SHP77 (cell line): ENCODE measurements at regions not wholly inside any gene's neighbourhood (a gene's known extent, or its start where the extent isn't known, plus 50 kb on each side); places are given as distances from the start of the nearest gene placed in this dataset.
"Not testable (repeated sequence)": the region's sequence is repeated elsewhere in the genome, so short reads cannot be mapped to it uniquely, and the experiment has no call there.

Experiments used
- DNase-seq, 2 experiments: peaks; one replicate each; lab custom pipeline; 2025; lab: John Stamatoyannopoulos, UW

DNA sequence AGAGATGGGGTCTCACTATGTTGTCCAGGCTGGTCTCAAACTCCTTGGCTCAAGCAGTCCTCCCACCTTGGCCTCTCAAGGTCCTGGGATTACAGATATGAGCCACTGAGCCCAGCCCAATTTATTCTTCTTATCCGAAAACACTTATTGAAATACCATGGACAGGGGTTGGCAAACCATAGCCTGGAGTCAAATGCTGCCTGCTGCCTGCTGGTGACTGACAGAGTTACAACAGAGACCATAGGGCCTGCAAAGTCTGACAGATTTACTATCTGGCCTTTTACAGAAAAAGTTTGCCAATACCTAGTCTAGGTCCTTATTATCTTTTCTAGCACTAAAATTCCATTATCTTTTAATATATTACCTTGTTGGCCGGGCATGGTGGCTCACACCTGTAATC, 87.1 kb upstream of the ZNF281 start:
- DNase-seq = no peak

DNA sequence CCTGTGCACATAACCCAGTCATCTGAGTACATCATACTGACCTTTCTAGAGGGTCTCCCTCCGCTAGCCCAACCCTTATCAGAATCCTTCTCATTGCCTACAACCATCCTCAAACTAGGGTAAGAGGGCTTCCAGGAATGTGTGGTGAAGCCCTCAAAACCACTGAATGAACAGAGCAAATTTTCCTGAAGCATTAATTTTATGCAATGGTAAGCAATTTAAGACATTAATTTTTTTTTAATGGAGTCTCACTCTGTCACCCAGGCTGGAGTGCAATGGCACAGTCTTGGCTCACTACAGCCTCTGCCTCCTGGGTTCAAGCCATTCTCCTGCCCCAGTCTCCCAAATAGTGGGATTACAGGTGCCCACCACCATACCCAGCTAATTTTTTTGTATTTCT, 86.1 kb upstream of the ZNF281 start:
- no peak for DNase-seq

DNA sequence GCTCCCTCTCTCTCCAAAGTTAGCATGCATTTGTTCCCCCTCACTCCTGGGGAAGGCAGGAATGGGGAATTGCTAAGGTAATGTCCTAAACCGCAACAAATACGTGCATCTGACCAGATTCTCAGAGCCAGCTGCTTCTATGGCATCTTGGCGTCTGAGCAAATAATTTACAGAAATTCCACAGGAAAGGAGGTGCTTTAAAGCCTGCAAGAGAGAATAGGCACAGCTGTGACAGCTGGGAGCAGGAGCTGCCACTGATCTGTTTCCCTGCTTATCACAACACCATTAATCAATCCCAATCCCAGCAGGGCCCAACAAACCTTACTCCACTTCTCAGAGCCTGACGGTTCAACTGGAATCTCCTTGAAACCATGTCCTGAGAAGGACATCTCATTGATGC, 83.5 kb upstream of the ZNF281 start:
- no peak for DNase-seq

DNA sequence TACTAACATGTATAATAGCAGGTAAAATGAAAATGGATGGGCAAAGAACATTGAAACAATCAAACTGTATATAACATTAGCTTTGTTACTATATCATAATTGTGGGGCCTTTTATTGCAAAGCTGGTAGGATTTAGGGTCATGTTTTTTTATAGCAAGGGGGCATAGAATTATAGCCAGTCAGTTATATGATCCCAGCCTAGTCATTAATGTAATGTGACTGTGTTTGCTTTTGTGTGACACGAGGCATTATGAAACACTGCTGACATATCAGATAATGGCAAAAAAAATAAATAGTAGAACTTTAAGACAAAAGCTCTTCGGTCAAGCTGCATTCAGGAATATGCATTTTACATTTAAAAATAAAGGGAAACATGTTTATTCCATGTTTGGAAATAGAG, 81.3 kb upstream of the ZNF281 start:
- no peak for DNase-seq

DNA sequence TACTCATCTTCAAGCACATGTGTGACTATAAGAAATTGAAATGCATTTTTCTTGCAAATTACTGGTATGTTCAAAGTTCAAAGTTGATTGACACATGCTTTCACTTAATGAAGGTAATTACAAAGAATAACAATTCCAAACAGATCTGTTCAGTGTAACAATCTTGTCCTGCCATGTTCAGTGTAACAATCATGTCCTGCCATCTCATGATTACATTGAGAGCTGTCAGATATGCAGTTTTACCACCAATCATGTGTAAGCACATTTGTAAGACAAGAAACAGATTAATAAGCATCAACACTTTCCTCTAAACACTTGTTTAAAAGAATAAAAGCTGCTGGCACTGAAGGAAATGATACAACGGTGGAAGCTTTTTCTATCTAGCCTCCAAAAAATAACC, 80.3 kb upstream of the ZNF281 start:
- no peak for DNase-seq

DNA sequence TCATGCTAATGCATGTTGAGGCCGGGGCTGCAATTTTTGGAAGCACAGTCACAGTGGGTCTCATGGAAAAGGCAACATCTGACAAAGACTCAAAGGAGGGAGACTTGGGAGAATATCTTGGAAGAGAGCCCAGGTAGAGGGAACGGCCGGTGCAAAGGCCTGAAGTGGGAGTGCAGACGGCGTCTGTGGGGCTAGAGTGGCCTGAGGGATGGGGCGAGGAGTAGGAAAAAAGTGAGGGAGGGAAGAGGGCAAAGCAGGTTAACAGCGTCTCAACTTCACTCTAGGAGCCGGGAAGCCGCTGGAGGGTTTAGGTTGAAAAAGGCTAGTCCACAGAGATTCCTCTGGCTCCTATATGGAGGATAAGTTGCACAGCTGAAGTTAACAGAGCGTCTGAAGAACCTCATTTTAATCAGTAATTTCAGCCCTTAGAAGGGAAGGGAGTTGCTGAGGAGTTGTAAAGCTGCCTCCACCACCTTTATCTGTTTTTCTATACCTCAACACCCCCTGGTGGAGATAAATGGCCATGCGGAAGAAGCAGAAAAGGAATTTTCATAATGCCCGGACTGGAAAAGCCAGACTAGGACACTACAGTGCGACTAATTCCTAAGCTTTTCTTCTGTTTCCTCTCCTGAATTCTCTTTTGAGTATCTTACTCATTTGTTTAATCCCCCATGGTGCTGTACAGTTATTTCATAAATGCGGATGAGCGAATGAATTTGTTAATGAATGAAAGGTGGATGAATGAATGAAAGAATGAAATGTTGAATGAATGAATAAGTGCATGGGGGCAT, 78.7 kb upstream of the ZNF281 start:
- DNase-seq = peak; percentile 34 to 61

DNA sequence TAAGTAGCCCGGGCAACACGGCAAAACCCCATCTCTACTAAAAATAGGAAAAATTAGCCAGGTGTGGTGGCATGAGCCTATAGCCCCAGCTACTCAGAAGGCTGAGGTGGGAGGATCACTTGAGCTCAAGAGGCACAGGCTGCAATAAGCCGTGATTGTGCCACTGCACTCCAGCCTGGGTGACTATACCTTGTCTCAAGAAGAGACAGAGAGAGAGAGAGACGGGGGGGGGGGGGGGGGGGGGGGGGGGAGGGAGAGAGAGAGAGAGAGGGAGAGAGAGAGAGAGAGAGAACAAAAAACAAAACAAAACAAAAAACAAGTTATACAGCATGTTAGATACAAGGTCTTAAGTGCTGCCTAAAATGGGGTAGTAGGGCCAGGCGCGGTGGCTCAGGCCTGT, 77.8 kb upstream of the ZNF281 start:
- no peak for DNase-seq

DNA sequence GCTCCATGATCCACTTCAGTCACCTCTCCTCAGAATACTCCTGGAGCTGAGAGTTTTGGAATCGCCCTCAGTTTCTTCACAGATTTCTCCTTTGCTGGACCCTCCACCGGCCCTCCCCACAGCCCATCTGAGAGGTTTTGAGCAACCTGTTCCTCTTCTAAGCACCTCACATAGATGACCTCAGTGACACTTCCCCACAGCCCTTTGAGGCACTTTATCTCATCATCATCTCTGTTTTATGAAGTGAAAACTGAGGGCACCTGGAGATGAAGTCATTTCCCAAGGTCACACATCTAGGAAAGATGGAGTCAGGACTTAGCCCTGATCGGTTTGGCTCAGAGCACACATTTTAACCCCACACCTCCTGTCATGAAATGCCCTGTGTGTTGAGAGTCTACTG, 76.8 kb upstream of the ZNF281 start:
- DNase-seq = no peak

DNA sequence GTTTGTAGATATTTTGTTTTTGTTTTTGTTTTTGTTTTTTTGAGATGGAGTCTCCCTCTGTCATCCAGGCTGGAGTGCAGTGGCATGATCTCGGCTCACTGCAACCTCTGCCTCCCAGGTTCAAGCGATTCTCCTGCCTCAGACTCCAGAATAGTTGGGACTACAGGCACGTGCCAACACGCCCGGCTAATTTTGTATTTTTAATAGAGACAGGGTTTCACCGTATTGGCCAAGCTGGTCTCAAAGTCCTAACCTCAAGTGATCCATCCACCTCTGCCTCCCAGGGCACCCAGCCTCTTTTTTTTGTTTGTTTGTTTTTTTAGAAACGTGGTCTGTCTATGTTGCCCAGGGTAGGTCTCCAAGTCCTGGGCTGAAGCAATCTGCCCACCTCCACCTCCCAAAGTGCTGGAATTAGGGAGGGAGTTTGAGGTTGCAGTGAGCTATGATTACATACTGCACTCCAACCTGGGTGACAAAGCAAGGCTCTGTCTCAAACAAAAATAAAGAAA, 74.7 kb upstream of the ZNF281 start:
- not testable (repeated sequence) for DNase-seq

DNA sequence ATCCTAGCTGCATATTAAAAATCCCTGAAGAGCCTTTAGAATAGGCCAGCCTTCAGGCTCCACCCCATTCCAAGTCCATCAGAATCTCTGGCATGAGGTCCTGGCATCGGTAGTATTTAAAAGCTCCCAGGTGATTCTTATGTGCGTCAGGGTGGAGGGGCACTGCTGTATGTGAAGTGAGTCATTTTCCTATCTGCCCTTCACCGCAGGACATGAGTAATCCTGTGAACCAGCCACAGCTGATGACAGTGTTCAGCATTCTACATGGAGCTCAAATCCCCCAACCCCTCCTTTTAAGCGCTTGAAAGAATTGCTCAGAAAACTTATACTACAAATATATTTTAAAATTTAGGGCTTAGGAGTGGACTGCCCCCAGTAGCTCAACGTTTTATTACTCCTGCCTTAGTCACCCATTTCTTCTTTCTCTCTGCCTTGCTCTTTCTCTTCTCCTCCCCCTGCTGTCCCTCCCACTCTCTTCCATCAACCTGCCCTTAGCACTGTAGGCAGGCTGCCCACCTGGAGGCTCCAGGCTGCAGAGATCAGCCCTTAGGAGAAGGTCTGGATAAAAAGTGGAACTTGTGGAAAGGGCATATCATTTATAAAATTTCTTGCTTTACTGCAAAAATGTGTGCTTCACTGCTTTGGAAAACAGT, 73.8 kb upstream of the ZNF281 start:
- peak in 1 of 2 experiments; percentile 5 for DNase-seq

DNA sequence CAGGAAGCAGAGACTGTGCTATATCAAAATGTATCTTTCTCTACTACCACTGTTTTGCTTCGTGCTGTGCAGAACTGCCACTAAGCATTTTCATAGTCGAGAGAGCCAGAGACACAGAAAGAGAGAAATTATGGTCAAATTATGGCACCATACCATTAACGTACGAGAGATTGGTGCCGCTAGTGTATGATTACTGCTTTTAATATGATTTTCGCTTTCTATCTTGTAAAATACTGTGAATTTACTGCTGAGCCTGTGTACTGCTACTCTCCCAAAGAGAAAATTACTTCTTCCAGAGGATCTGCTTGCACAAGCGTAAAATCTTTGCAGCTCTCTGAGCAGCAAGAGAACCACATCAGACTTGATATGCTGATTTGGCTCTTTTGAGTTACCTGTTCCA, 71.1 kb upstream of the ZNF281 start:
- no peak for DNase-seq

DNA sequence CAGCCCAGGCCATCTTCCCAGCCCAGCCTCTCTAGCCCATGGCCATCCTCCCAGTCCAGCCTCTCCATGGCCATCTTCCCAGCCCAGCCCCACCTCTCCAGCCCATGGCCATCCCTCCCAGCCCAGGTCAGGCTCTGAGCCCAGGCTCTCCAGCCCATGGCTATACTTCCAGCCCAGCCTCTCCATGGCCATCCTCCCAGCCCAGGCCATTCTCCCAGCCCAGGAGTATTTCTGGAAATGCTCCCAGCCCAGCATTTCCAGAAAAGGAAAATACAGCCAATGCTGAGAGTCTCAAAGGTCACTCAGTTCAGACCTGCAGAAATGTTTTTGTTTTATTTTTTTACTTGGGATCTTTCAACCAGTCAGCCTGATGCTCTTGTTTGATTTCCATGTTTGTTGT, 70.0 kb upstream of the ZNF281 start:
- DNase-seq = no peak

DNA sequence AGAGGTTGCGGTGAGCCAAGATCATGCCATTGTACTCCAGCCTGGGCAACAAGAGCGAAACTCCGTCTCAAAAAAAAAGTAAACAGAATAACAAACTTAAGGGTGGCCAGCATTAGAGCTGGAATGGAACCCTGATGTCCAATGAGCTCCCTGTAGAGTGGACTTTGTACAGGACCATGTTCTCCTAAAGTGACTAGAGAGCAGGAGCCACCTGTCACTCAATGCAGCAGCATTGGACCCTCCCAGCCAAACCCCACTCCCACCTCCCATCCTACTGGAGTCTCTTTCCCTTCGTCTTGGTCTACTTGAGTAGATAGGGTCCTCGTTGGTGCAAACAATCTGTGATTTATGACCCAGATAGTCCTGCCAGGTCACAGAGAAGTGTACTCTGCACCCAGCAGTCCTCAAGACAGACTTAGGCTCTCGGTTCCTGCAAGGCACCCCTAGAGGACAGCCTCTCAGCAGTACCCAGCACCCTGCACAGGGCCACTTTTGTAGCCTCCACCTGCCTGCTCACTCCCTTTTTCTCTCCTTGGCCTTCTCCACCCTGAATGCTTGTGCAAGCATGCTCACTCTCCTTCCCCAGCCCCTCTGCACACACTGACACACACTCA, 69.2 kb upstream of the ZNF281 start:
- DNase-seq = no peak

DNA sequence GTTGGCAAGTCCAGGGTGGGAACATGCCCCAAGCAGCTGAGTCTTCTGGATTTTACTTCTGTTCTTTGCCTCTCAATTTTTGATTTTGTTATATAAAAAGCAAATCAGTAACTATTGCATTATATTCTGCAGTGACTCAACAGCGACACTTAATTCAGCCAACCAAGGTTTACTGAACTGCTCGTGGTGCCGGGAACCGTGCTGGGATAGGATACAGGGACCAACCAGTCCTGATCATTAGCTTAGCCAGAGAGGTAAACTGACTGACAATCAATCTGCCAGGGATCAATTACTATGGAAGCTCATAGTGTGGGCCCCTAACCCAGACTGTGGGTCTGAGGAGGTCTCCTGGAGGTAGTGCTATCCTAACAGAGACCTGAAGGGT, 68.4 kb upstream of the ZNF281 start:
- no peak for DNase-seq

DNA sequence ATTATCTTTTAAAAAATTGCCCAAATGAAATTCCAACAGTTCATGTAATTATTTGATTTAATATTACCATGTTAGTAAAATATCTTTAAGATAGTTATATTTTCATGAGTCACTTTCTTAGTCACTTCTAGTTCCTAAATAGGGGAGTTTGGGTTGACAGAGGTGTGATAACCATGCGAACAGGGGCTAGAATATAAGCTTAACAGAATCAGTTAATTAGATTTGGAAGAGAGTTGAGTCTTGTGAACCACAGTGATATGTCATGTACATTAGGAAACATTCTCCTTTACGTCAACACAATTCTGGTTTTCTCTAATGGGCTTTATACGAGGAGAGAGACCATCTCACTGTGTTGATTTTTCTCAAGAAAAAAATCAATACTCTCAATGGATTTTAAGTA, 64.8 kb upstream of the ZNF281 start:
- no peak for DNase-seq

DNA sequence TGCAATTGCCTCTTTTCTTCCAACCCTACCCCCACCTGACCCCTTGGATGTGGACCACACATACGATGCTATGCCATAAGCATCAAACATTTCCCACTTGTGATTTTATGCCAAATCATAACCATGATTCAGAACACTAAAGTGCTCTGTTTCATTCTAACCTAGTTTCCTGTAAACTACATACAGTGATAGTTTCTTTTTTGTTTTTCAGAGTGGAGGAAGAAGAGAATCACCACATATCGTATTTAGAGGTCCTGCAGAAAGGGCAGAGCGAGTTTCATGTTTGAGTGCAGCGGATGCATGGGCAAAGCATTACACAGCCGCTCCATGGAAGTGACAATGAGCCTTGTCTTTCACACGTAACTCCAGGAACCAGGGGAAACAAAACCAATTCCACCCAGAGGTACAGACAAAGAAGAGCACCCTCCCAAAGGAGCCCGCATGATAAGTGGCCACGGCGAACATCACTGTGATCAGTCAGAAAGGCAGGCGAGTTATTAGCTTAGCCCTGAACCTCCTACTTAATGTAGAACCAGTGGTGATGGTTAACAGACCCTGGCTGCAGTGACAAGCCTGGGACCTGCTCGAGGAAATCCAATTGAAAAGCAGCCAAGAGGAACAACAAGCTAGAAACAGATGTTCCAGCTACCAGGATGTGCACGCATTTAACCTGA, 64.0 kb upstream of the ZNF281 start:
- no peak for DNase-seq

DNA sequence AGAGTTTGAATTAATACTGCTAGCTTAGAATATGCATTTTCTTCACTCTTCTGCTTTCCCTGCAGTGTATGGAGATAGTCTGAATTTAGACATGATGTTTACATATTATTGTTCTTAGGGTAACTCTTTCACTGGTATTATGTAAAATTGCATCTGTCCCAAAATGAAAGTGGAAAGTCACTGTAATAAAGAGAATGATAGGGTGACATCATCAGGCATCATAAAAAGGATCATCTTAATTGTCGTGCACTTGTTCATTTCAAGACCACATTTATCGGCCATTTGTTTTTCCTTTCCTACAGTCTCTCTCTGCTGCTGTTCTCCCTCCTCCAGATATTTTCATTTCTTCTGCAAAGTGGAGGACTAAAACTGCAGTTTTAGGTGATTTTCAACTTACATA, 61.9 kb upstream of the ZNF281 start:
- no peak for DNase-seq

DNA sequence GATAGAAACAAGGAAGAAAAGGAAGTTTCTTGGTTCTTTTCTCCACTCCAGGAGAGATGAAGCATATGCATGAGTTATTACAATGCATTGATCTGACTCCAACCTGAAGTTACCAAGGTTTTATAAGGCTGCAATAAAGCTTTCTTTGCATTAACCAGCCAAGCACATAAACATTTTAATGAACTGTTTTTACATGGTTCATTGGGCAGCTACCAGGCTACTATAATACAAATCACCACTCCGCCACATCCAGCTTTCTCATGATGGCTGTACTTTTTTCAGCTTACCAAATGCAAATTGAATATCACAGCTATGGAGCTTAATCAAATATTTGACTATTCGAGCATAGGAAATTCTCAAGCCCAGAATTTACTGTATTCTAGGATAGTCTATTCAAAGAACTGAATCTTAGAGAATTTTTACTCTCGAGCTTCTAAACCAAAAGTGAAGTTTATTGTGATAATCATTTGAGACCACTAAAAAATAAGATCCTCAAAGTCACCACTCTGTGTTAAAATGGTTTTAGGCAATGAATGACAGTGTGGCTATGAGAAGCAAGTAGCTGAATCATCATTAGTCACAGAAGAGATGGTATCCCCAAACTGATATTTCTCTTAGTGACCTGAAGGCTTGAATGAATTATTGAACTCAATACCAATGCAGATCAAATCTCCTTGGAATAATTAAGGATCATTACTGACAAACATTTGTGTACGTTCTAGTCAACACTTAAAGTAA, 58.6 kb upstream of the ZNF281 start:
- DNase-seq = no peak

DNA sequence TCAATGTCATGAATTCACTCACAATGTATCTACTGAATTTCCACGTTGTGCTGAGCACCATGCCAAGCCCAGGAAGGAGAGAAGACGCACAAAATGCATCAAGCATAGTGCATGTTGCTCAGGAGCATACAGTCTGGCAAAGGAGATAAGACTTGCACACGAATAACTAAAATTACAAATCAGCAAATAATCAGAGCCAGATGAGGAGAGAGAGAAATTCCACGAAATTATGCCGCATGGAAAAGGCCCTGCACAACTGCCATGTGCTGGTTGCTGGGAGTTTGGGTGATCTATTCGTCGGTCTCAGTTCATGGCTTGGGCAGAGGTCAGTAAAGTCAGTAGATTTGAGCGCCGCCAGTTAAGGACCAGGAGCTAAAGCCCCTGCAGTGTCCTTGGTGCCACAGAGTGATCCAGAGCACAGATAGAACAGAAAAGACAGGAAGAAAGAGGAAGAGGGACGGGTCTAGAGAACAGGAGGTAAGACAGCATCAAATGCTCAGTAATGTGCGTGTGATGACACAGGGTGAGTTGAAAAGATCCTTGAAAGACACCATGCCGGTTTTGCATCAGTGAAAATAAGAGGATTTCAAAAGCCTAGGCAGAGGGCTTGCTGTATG, 55.1 kb upstream of the ZNF281 start:
- no peak for DNase-seq
